Pancreas (tissue), 10 donors: ENCODE measurements at regions not wholly inside any gene's neighbourhood (a gene's known extent, or its start where the extent isn't known, plus 50 kb on each side); places are given as distances from the start of the nearest gene placed in this dataset.

ENCODE experiments used
- ATAC-seq, 4 donors: fragments of 200-7000 bp; cut with Tn5 transposase; one replicate each; pipeline versions ENCODE4 v1.8.0 to v1.9.1; 2020; ENCODE audit warnings: mild to moderate bottlenecking in 4 of 4, moderate library complexity in 4 of 4
- DNase-seq, 6 donors: peaks; one replicate each; pipeline ENCODE4 v3.0.0-alpha.2; 2020
- FAIRE-seq: peaks from 2 replicates; lab custom pipeline; 2012; peaks lifted over from hg19 to GRCh38; lab: Jason Lieb, UNC
- H3K27ac ChIP-seq, 4 donors: fragments of 200-600 bp; sonication (generic); 1 replicate in 3 of 4; 2 replicates in 1 of 4; pipeline versions ENCODE4 v1.5.0 to v1.8.0; 2020
- H3K27me3 ChIP-seq, 4 donors: fragments of 200-600 bp; one replicate each; pipeline ENCODE4 v1.8.0; 2021
- H3K36me3 ChIP-seq, 3 donors: fragments of 200-600 bp; sonication (generic) in 1 of 3; one replicate each; pipeline versions ENCODE4 v1.5.0 to v1.8.0; 2020 to 2021
- H3K4me1 ChIP-seq, 3 donors: fragments of 200-600 bp; one replicate each; pipeline ENCODE4 v1.8.0; 2021
- H3K4me3 ChIP-seq, 4 donors: fragments of 200-600 bp; sonication (generic) in 2 of 4; one replicate each; pipeline versions ENCODE4 v1.5.0 to v1.8.0; 2020 to 2021
- H3K9me3 ChIP-seq, 4 donors: fragments of 200-600 bp; one replicate each; pipeline ENCODE4 v1.8.0; 2021
- CTCF ChIP-seq, 4 donors: fragments of 200-600 bp; sonication (generic) in 3 of 4; IDR thresholded peaks; one replicate each; pipeline versions ENCODE4 v1.5.0 to v1.8.0; 2021; ENCODE audit warnings: antibody characterized with exemption in 4 of 4
- WGBS, 2 donors: extraction: QIAGEN DNeasy Blood & Tissue Kit; methylation state at CpG; one replicate each; pipeline ENCODE4 v1.1.7; 2013; 5-methylcytosine and 5-hydroxymethylcytosine counted together
- intact Hi-C, 3 donors: fragments of 100-400 bp; cut with DNase I; formaldehyde crosslinking; loops; one replicate each; pipeline versions ENCODE4 v1.11.1 to v1.14.2; 2022
- donor health status: healthy with polysubstance abuse.
- donor health status: DM: no; HTN: no; CAD: no; lungs with moderate emphysema.
- donor health status: DM: no; HTN: no; CAD: no.
- donor health status: control.
- donor health status: control.
- donor health status: Bipolar disorder and iron deficiency.
- donor health status: DM: yes; HTN: yes; CAD: no.
- donor health status: DM: no; HTN: no; CAD: no.
- donor health status: DM: no; HTN: no; CAD: no.
- donor health status: DM: yes; HTN: yes; CAD: no.

DNA sequence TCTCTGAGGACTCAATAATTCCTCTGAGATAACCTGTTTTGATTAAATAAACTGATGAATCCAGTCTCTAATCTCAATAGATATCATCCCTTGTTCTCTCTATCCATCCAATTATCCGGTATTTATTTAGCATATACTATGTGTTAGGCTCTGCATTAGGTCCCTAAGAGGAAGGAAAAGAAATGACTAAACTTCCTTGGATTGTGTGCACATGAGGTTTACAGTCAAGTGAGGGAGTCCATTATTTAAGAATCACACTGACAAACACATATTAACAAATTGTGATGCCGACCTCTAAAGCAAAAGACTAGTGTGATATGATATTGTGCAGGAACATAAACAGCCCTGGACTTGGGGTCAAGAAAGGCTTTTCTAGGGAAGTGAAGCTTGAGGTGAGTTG is 140.8 kb downstream of the HMHB1 start:
- Histone ChIP-seq H3K36me3 (no peaks in the 10 kb centered on the region), H3K9me3 (no peaks in the 10 kb centered on the region), H3K27me3 (no peaks in the 10 kb centered on the region), H3K27ac (no peak overlapping the region), H3K4me1 (no peaks in the 10 kb centered on the region), H3K4me3 (no peak overlapping the region)
- intact Hi-C loops = no loop called here
- no peak for ATAC-seq
- FAIRE-seq = no peak
- TF ChIP-seq CTCF (IDR thresholded peaks at IDR 0.05) = no peak
- WGBS, 2 donors = 70 to 85% methylated on average over 2 of the region's 2 CpGs
- DNase-seq = no peak

GRCh38 chr5:143953851-143954250 is 141.9 kb downstream of the HMHB1 start:
- no peaks in the 10 kb centered on the region for H3K27me3 ChIP-seq
- H3K36me3 ChIP-seq = no peaks in the 10 kb centered on the region
- no peaks in the 10 kb centered on the region for H3K4me1 ChIP-seq
- no peak for ATAC-seq
- no peak overlapping the region for H3K27ac ChIP-seq
- no peak for DNase-seq
- TF ChIP-seq CTCF (IDR thresholded peaks at IDR 0.05) = no peak
- WGBS, 2 donors = 63 to 79% methylated on average over 4 of the region's 4 CpGs
- intact Hi-C loops = no loop called here
- H3K4me3 ChIP-seq = no peak overlapping the region
- no peaks in the 10 kb centered on the region for H3K9me3 ChIP-seq
- FAIRE-seq = no peak

- no peak for FAIRE-seq
- intact Hi-C loops = no loop called here
- Histone ChIP-seq H3K27me3 (no peaks in the 10 kb centered on the region), H3K4me3 (no peak overlapping the region), H3K9me3 (no peaks in the 10 kb centered on the region), H3K27ac (no peak overlapping the region), H3K36me3 (no peaks in the 10 kb centered on the region), H3K4me1 (no peaks in the 10 kb centered on the region)
- DNase-seq = no peak
- ATAC-seq = peak in 2 of 4 donors; percentile 32 to 45
- WGBS, 2 donors = 61 to 78% methylated on average over 2 of the region's 2 CpGs
- TF ChIP-seq CTCF (IDR thresholded peaks at IDR 0.05) = no peak
Measured at GRCh38 chr5:143955141-143955540, 143.2 kb downstream of the HMHB1 start.

DNA sequence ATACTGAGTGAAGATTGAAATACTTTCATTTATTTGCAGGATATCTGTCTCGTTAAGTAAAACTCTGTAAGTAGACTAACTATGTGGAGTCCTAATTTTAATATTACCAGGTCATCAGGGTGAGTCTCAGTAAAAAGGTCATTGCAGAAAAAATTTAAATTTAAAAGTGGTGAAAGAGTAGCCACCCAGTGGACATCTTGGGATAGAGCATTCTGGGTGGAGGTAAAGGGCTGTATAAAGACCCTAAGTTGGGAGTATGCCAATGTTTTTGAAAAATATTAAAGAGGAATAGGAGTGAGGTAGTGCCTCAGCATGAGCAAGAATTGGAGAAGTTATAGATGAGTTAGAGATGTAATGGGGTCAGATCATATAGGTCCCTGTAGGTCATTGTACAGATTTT is 145.5 kb downstream of the HMHB1 start:
- Histone ChIP-seq H3K36me3 (no peaks in the 10 kb centered on the region), H3K4me1 (no peaks in the 10 kb centered on the region), H3K4me3 (no peak overlapping the region), H3K27ac (no peak overlapping the region), H3K27me3 (no peaks in the 10 kb centered on the region), H3K9me3 (no peaks in the 10 kb centered on the region)
- 41 to 44% methylated on average over 1 of the region's 1 CpG for WGBS, 2 donors
- ATAC-seq (no peak), DNase-seq (no peak), FAIRE-seq (no peak)
- no peak for TF ChIP-seq CTCF (IDR thresholded peaks at IDR 0.05)
- intact Hi-C loops = no loop called here

GRCh38 chr5:143962201-143962600 is 150.2 kb downstream of the HMHB1 start:
- Histone ChIP-seq H3K27me3 (no peaks in the 10 kb centered on the region), H3K27ac (no peak overlapping the region), H3K36me3 (no peaks in the 10 kb centered on the region), H3K9me3 (no peaks in the 10 kb centered on the region), H3K4me3 (no peak overlapping the region), H3K4me1 (no peaks in the 10 kb centered on the region)
- no peak for TF ChIP-seq CTCF (IDR thresholded peaks at IDR 0.05)
- no peak for DNase-seq
- no peak for ATAC-seq
- intact Hi-C loops = no loop called here
- FAIRE-seq = no peak
- WGBS, 2 donors = 84 to 88% methylated on average over 1 of the region's 1 CpG
